ENCODE measurements at regions not wholly inside any gene's neighbourhood (a gene's known extent, or its start where the extent isn't known, plus 50 kb on each side); places are given as distances from the start of the nearest gene placed in this dataset.

GRCh38 chr12:105944628-105945027 is 194.1 kb downstream of the NUAK1 start:
- no peak overlapping the region for H3K27ac ChIP-seq (ENCODE audit: low read length, poor library complexity, severe bottlenecking)
- H2AK5ac ChIP-seq (ENCODE audit: low read length, severe bottlenecking) = no peak overlapping the region
- peaks cover 0 to 9% of the 10 kb centered on the region in 2 experiments for H3K27me3 ChIP-seq (ENCODE audit: control insufficient read depth in 1 of 2, insufficient read depth in 1 of 2, low read length in 2 of 2)
- H2BK120ac ChIP-seq (ENCODE audit: low read depth, low read length) = no peak overlapping the region
- no peak overlapping the region for H3K18ac ChIP-seq (ENCODE audit: low read depth in 1 of 2, low read length in 2 of 2)
- DNase-seq = no peak
- H3K14ac ChIP-seq (ENCODE audit: low read length in 2 of 2) = no peak overlapping the region
- no peak overlapping the region for H3K9ac ChIP-seq (ENCODE audit: low read length)
- H3K4ac ChIP-seq (ENCODE audit: low read depth in 1 of 2, low read length in 2 of 2) = no peak overlapping the region
- H2BK12ac ChIP-seq (ENCODE audit: low read length in 2 of 2) = no peak overlapping the region
- H2AFZ ChIP-seq (ENCODE audit: low read depth, low read length) = no peak overlapping the region
- H3K4me3 ChIP-seq (ENCODE audit: insufficient read depth in 1 of 2, low read depth in 1 of 2, low read length in 2 of 2) = no peak overlapping the region
- no peaks in the 10 kb centered on the region for H3K79me1 ChIP-seq (replicated peaks; ENCODE audit: low read length, poor library complexity, severe bottlenecking)
- no peak overlapping the region for H4K91ac ChIP-seq (ENCODE audit: low read length)
- no peaks in the 10 kb centered on the region for H3K4me1 ChIP-seq (ENCODE audit: control insufficient read depth, insufficient read depth, low read depth, low read length)
- no peak overlapping the region for H2BK5ac ChIP-seq (ENCODE audit: low read depth, low read length, poor library complexity, severe bottlenecking)
- no peaks in the 10 kb centered on the region for H3K36me3 ChIP-seq (ENCODE audit: control insufficient read depth in 1 of 2, insufficient read depth in 2 of 2, low read depth in 1 of 2, low read length in 2 of 2)
- H2BK15ac ChIP-seq (ENCODE audit: low read depth, poor library complexity, severe bottlenecking) = no peak overlapping the region
- peaks cover 3% of the 10 kb centered on the region for H3K9me3 ChIP-seq (ENCODE audit: control insufficient read depth, low read length)
- no peak overlapping the region for H3K4me2 ChIP-seq (ENCODE audit: low read length, poor library complexity, severe bottlenecking)
- no peak overlapping the region for H4K8ac ChIP-seq (ENCODE audit: low read length)
- no peak overlapping the region for H3K23ac ChIP-seq (ENCODE audit: low read length in 2 of 2)
- 73% methylated on average over 1 of the region's 1 CpG for WGBS

GRCh38 chr12:105945880-105946279 is 192.9 kb downstream of the NUAK1 start:
- no peaks in the 10 kb centered on the region for H3K36me3 ChIP-seq (ENCODE audit: control insufficient read depth in 1 of 2, insufficient read depth in 2 of 2, low read depth in 1 of 2, low read length in 2 of 2)
- WGBS = 36% methylated on average over 1 of the region's 1 CpG

GRCh38 chr12:105946493-105946901 is 192.3 kb downstream of the NUAK1 start:
- WGBS = 100% methylated on average over 1 of the region's 2 CpGs
- no peak overlapping the region for H2AFZ ChIP-seq (ENCODE audit: low read depth, low read length)
- H4K91ac ChIP-seq (ENCODE audit: low read length) = no peak overlapping the region

More at GRCh38 chr12:105945880-105946279, 192.9 kb downstream of the NUAK1 start:
- Histone ChIP-seq H2AFZ (ENCODE audit: low read depth, low read length) (no peak overlapping the region), H3K23ac (ENCODE audit: low read length in 2 of 2) (no peak overlapping the region), H2BK15ac (ENCODE audit: low read depth, poor library complexity, severe bottlenecking) (no peak overlapping the region), H3K4me1 (ENCODE audit: control insufficient read depth, insufficient read depth, low read depth, low read length) (no peaks in the 10 kb centered on the region), H3K9ac (ENCODE audit: low read length) (no peak overlapping the region), H4K8ac (ENCODE audit: low read length) (no peak overlapping the region), H3K4me3 (ENCODE audit: insufficient read depth in 1 of 2, low read depth in 1 of 2, low read length in 2 of 2) (no peak overlapping the region), H2AK5ac (ENCODE audit: low read length, severe bottlenecking) (no peak overlapping the region), H3K14ac (ENCODE audit: low read length in 2 of 2) (no peak overlapping the region), H3K27ac (ENCODE audit: low read length, poor library complexity, severe bottlenecking) (no peak overlapping the region), H4K91ac (ENCODE audit: low read length) (no peak overlapping the region), H3K18ac (ENCODE audit: low read depth in 1 of 2, low read length in 2 of 2) (no peak overlapping the region), H2BK120ac (ENCODE audit: low read depth, low read length) (no peak overlapping the region), H2BK12ac (ENCODE audit: low read length in 2 of 2) (no peak overlapping the region), H3K79me1 (replicated peaks; ENCODE audit: low read length, poor library complexity, severe bottlenecking) (no peaks in the 10 kb centered on the region), H3K4ac (ENCODE audit: low read depth in 1 of 2, low read length in 2 of 2) (no peak overlapping the region), H3K9me3 (ENCODE audit: control insufficient read depth, low read length) (peaks cover 3% of the 10 kb centered on the region), H2BK5ac (ENCODE audit: low read depth, low read length, poor library complexity, severe bottlenecking) (no peak overlapping the region), H3K27me3 (ENCODE audit: control insufficient read depth in 1 of 2, insufficient read depth in 1 of 2, low read length in 2 of 2) (peaks cover 0 to 3% of the 10 kb centered on the region in 2 experiments), H3K4me2 (ENCODE audit: low read length, poor library complexity, severe bottlenecking) (no peak overlapping the region)
- no peak for DNase-seq

GRCh38 chr12:105947906-105948305 is 190.8 kb downstream of the NUAK1 start:
- no peak overlapping the region for H3K27ac ChIP-seq (ENCODE audit: low read length, poor library complexity, severe bottlenecking)
- H2AFZ ChIP-seq (ENCODE audit: low read depth, low read length) = no peak overlapping the region
- H3K4ac ChIP-seq (ENCODE audit: low read depth in 1 of 2, low read length in 2 of 2) = no peak overlapping the region
- no peak overlapping the region for H2BK15ac ChIP-seq (ENCODE audit: low read depth, poor library complexity, severe bottlenecking)
- whole genome bisulfite sequencing = 87% methylated on average over 3 of the region's 5 CpGs
- peaks cover 0 to 3% of the 10 kb centered on the region in 2 experiments for H3K27me3 ChIP-seq (ENCODE audit: control insufficient read depth in 1 of 2, insufficient read depth in 1 of 2, low read length in 2 of 2)
- H3K14ac ChIP-seq (ENCODE audit: low read length in 2 of 2) = no peak overlapping the region
- peaks cover 3% of the 10 kb centered on the region for H3K9me3 ChIP-seq (ENCODE audit: control insufficient read depth, low read length)
- H4K8ac ChIP-seq (ENCODE audit: low read length) = no peak overlapping the region
- no peaks in the 10 kb centered on the region for H3K36me3 ChIP-seq (ENCODE audit: control insufficient read depth in 1 of 2, insufficient read depth in 2 of 2, low read depth in 1 of 2, low read length in 2 of 2)
- no peak overlapping the region for H2BK5ac ChIP-seq (ENCODE audit: low read depth, low read length, poor library complexity, severe bottlenecking)
- H3K23ac ChIP-seq (ENCODE audit: low read length in 2 of 2) = no peak overlapping the region
- no peak overlapping the region for H3K9ac ChIP-seq (ENCODE audit: low read length)
- H3K4me3 ChIP-seq (ENCODE audit: insufficient read depth in 1 of 2, low read depth in 1 of 2, low read length in 2 of 2) = no peak overlapping the region
- no peaks in the 10 kb centered on the region for H3K4me1 ChIP-seq (ENCODE audit: control insufficient read depth, insufficient read depth, low read depth, low read length)
- no peak overlapping the region for H2BK120ac ChIP-seq (ENCODE audit: low read depth, low read length)
- no peak overlapping the region for H2BK12ac ChIP-seq (ENCODE audit: low read length in 2 of 2)
- H3K79me1 ChIP-seq (replicated peaks; ENCODE audit: low read length, poor library complexity, severe bottlenecking) = no peaks in the 10 kb centered on the region
- no peak overlapping the region for H3K18ac ChIP-seq (ENCODE audit: low read depth in 1 of 2, low read length in 2 of 2)
- no peak overlapping the region for H3K4me2 ChIP-seq (ENCODE audit: low read length, poor library complexity, severe bottlenecking)
- no peak for DNase-seq
- H4K91ac ChIP-seq (ENCODE audit: low read length) = no peak overlapping the region
- H2AK5ac ChIP-seq (ENCODE audit: low read length, severe bottlenecking) = no peak overlapping the region

More at GRCh38 chr12:105946493-105946901, 192.3 kb downstream of the NUAK1 start:
- Histone ChIP-seq H3K27ac (ENCODE audit: low read length, poor library complexity, severe bottlenecking) (no peak overlapping the region), H3K9me3 (ENCODE audit: control insufficient read depth, low read length) (peaks cover 3% of the 10 kb centered on the region), H3K4me1 (ENCODE audit: control insufficient read depth, insufficient read depth, low read depth, low read length) (no peaks in the 10 kb centered on the region), H3K23ac (ENCODE audit: low read length in 2 of 2) (no peak overlapping the region), H3K4ac (ENCODE audit: low read depth in 1 of 2, low read length in 2 of 2) (no peak overlapping the region), H3K4me3 (ENCODE audit: insufficient read depth in 1 of 2, low read depth in 1 of 2, low read length in 2 of 2) (no peak overlapping the region), H3K14ac (ENCODE audit: low read length in 2 of 2) (no peak overlapping the region), H3K18ac (ENCODE audit: low read depth in 1 of 2, low read length in 2 of 2) (no peak overlapping the region), H2BK12ac (ENCODE audit: low read length in 2 of 2) (no peak overlapping the region), H2AK5ac (ENCODE audit: low read length, severe bottlenecking) (no peak overlapping the region), H2BK120ac (ENCODE audit: low read depth, low read length) (no peak overlapping the region), H3K36me3 (ENCODE audit: control insufficient read depth in 1 of 2, insufficient read depth in 2 of 2, low read depth in 1 of 2, low read length in 2 of 2) (no peaks in the 10 kb centered on the region), H3K4me2 (ENCODE audit: low read length, poor library complexity, severe bottlenecking) (no peak overlapping the region), H4K8ac (ENCODE audit: low read length) (no peak overlapping the region), H2BK15ac (ENCODE audit: low read depth, poor library complexity, severe bottlenecking) (peak overlapping the region; percentile 16), H2BK5ac (ENCODE audit: low read depth, low read length, poor library complexity, severe bottlenecking) (no peak overlapping the region), H3K27me3 (ENCODE audit: control insufficient read depth in 1 of 2, insufficient read depth in 1 of 2, low read length in 2 of 2) (peaks cover 0 to 3% of the 10 kb centered on the region in 2 experiments), H3K79me1 (replicated peaks; ENCODE audit: low read length, poor library complexity, severe bottlenecking) (no peaks in the 10 kb centered on the region), H3K9ac (ENCODE audit: low read length) (no peak overlapping the region)
- no peak for DNase-seq

All from mesenchymal stem cell (in vitro differentiated cells and primary cell).